ENCODE measurements at regions not wholly inside any gene's neighbourhood (a gene's known extent, or its start where the extent isn't known, plus 50 kb on each side); places are given as distances from the start of the nearest gene placed in this dataset.

GRCh38 chr13:111968336-111969010, 98.5 kb upstream of the SOX1 start:
- TF ChIP-seq HDGF (IDR thresholded peaks at IDR 0.05; ENCODE audit: borderline replicate concordance) (no peak), FOXK2 (IDR thresholded peaks at IDR 0.05) (no peak), L3MBTL2 (conservative IDR thresholded peaks at IDR 0.05) (no peak), TARDBP (IDR thresholded peaks at IDR 0.05) (no peak), BHLHE40 (IDR thresholded peaks at IDR 0.05; ENCODE audit: borderline replicate concordance) (no peak), SUZ12 (IDR thresholded peaks at IDR 0.05) (no peak)
- TF ChIP-seq, protein P1, sequence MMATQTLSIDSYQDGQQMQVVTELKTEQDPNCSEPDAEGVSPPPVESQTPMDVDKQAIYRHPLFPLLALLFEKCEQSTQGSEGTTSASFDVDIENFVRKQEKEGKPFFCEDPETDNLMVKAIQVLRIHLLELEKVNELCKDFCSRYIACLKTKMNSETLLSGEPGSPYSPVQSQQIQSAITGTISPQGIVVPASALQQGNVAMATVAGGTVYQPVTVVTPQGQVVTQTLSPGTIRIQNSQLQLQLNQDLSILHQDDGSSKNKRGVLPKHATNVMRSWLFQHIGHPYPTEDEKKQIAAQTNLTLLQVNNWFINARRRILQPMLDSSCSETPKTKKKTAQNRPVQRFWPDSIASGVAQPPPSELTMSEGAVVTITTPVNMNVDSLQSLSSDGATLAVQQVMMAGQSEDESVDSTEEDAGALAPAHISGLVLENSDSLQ (IDR thresholded peaks at IDR 0.05) = no peak
- DNase-seq (ENCODE audit: extremely low spot score) = no peak
- CTCF ChIA-PET = no interaction called here

GRCh38 chr13:111969551-111970135, 97.3 kb upstream of the SOX1 start:
- no peak for DNase-seq (ENCODE audit: extremely low spot score)
- CTCF ChIA-PET = no interaction called here
- TF ChIP-seq BHLHE40 (IDR thresholded peaks at IDR 0.05; ENCODE audit: borderline replicate concordance) (no peak), ARNT (IDR thresholded peaks at IDR 0.05) (no peak), NFRKB (IDR thresholded peaks at IDR 0.05) (no peak), FOXA1 (IDR thresholded peaks at IDR 0.05) (no peak), L3MBTL2 (conservative IDR thresholded peaks at IDR 0.05) (no peak), ELF4 (IDR thresholded peaks at IDR 0.05) (no peak), LEF1 (IDR thresholded peaks at IDR 0.05; ENCODE audit: borderline replicate concordance) (no peak), TARDBP (IDR thresholded peaks at IDR 0.05) (no peak), SP1 (IDR thresholded peaks at IDR 0.05) (no peak), FOXM1 (IDR thresholded peaks at IDR 0.05; ENCODE audit: borderline replicate concordance) (no peak), FOXK2 (IDR thresholded peaks at IDR 0.05) (no peak), ZNF384 (IDR thresholded peaks at IDR 0.05) (no peak), HDGF (IDR thresholded peaks at IDR 0.05; ENCODE audit: borderline replicate concordance) (no peak)
- TF ChIP-seq, protein P1 (IDR thresholded peaks at IDR 0.05) = no peak
- POLR2A ChIA-PET = no interaction called here

More at GRCh38 chr13:111968336-111969010, 98.5 kb upstream of the SOX1 start:
- POLR2A ChIA-PET = no interaction called here

DNA sequence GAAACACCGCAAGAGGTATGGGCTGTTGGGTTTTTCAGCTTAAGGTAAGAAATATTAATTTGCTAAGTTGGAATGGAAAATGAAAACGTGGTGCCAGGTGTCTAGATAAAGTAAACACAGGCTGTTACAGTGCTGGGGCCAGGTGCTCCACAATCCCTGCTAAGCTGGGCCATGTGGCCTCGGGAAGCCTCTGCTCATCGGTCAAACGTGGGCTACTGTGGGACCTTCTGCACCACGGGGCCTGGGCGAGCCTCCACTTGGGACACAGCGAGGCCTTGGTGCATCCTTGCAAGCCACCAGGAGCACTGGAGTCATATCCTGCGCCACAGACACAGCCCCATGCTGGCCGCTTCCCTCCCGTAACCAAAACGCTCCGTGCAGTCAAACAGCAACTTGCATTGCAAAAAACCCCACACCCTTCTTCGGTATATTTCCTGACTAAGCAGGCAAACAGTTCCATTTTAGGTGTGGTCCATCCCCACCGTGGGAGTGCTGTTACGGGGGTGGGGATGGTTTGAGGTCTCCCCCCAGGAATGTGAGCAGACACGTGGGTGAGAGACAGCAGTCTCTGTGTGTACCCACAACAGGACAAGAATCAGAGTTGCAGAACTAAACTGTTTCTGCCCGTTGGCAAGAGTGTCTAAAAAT, 96.3 kb upstream of the SOX1 start:
- ChIA-PET POLR2A (no interaction called here), CTCF (no interaction called here)
- TF ChIP-seq ZNF384 (IDR thresholded peaks at IDR 0.05) (no peak), SP1 (IDR thresholded peaks at IDR 0.05) (no peak), FOXA1 (IDR thresholded peaks at IDR 0.05) (no peak), L3MBTL2 (conservative IDR thresholded peaks at IDR 0.05) (no peak), HDGF (IDR thresholded peaks at IDR 0.05; ENCODE audit: borderline replicate concordance) (no peak), SUZ12 (IDR thresholded peaks at IDR 0.05) (no peak), ARNT (IDR thresholded peaks at IDR 0.05) (no peak), NFRKB (IDR thresholded peaks at IDR 0.05) (no peak), BHLHE40 (IDR thresholded peaks at IDR 0.05; ENCODE audit: borderline replicate concordance) (no peak)
- no peak for DNase-seq (ENCODE audit: extremely low spot score)

DNA sequence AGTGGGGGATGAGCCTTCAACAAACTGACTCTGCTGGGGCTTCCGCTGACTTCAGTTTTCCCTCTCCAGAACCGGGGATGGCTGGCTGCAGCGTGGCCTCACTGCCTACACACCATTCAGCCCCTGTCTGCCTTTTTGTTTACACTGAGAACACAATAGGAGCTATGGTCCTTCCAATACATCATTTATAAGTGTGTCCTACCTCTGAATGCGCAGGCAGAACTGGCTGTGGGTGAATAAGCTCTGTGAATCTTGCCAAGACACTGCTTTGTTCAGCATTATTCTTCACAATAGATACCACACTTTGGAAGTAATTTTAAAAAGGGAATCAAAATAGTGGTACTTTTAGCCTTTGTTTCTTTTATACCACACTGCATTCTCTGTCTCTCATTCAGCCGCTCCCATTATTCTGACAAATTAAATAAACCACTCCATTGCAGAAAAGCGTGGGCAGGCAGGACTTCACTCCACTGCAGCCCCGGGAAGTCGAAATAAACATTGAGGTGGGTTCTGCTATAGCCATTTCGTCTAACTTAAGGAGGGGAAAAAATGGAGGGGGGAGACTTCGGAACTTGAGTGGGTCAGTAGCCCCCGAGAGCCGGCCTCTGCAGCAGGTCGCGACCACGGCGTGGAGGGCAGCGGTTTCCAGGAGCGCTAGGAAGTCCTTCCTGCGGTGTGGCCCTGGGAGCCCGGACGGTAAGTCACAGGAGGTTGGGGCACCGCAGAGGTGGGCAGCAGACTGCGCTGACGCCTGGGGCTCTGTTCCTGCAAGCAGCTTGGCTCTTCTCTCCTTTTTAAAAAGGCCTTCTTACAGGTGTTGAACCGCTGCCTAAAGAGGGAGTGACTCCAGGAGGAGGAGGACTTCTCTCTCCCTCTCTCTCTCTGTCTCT, 94.8 kb upstream of the SOX1 start:
- no peak for DNase-seq (ENCODE audit: extremely low spot score)
- ChIA-PET POLR2A (no interaction called here), CTCF (no interaction called here)
- no peak for TF ChIP-seq ZNF384 (IDR thresholded peaks at IDR 0.05)
- TF ChIP-seq FOXA1 (IDR thresholded peaks at IDR 0.05) = no peak
- no peak for TF ChIP-seq ELF4 (IDR thresholded peaks at IDR 0.05)

GRCh38 chr13:111973186-111973585, 93.8 kb upstream of the SOX1 start:
- TF ChIP-seq BHLHE40 (IDR thresholded peaks at IDR 0.05; ENCODE audit: borderline replicate concordance) (no peak), NFRKB (IDR thresholded peaks at IDR 0.05) (no peak), ELF4 (IDR thresholded peaks at IDR 0.05) (no peak), FOXK2 (IDR thresholded peaks at IDR 0.05) (no peak), SP1 (IDR thresholded peaks at IDR 0.05) (no peak), ZNF384 (IDR thresholded peaks at IDR 0.05) (no peak), TARDBP (IDR thresholded peaks at IDR 0.05) (no peak), HDGF (IDR thresholded peaks at IDR 0.05; ENCODE audit: borderline replicate concordance) (no peak), L3MBTL2 (conservative IDR thresholded peaks at IDR 0.05) (no peak), ARNT (IDR thresholded peaks at IDR 0.05) (no peak), FOXA1 (IDR thresholded peaks at IDR 0.05) (no peak), CTBP1 (IDR thresholded peaks at IDR 0.05; ENCODE audit: borderline replicate concordance) (no peak), SUZ12 (IDR thresholded peaks at IDR 0.05) (no peak), FOXM1 (IDR thresholded peaks at IDR 0.05; ENCODE audit: borderline replicate concordance) (no peak), LEF1 (IDR thresholded peaks at IDR 0.05; ENCODE audit: borderline replicate concordance) (no peak)
- TF ChIP-seq, protein P1 (IDR thresholded peaks at IDR 0.05) = no peak
- CTCF ChIA-PET = no interaction called here
- POLR2A ChIA-PET = no interaction called here
- DNase-seq (ENCODE audit: extremely low spot score) = no peak

All from HEK293T (cell line).